NCI-H226 (cell line): ENCODE measurements at regions not wholly inside any gene's neighbourhood (a gene's known extent, or its start where the extent isn't known, plus 50 kb on each side); places are given as distances from the start of the nearest gene placed in this dataset.

Experiments
- DNase-seq: peaks from one replicate; pipeline ENCODE4 v3.0.0-alpha.2; 2015

- no peak for DNase-seq
Observed at GRCh38 chr18:31213641-31214040, 51.0 kb upstream of the DSC1 start.

GRCh38 chr18:31217038-31217849 lies 54.6 kb upstream of the DSC1 start:
- no peak for DNase-seq

- no peak for DNase-seq
Observed at GRCh38 chr18:31218671-31219383, 56.2 kb upstream of the DSC1 start.

GRCh38 chr18:31219395-31219794 lies 56.7 kb upstream of the DSC1 start:
- no peak for DNase-seq

GRCh38 chr18:31223371-31223770 lies 60.7 kb upstream of the DSC1 start:
- no peak for DNase-seq

- peak; percentile 72 for DNase-seq
Observed at GRCh38 chr18:31225668-31226067, 63.0 kb upstream of the DSC1 start.

GRCh38 chr18:31227497-31228229 lies 65.0 kb upstream of the DSC1 start:
- DNase-seq: peak; percentile 59

GRCh38 chr18:31229829-31230228 lies 67.2 kb upstream of the DSC1 start:
- no peak for DNase-seq

- DNase-seq: peak; percentile 57
Observed at GRCh38 chr18:31230495-31230894, 67.8 kb upstream of the DSC1 start.

GRCh38 chr18:31232013-31232412 lies 69.4 kb upstream of the DSC1 start:
- DNase-seq: no peak

GRCh38 chr18:31232775-31233424 lies 70.2 kb upstream of the DSC1 start:
- DNase-seq: no peak

GRCh38 chr18:31233621-31234275 lies 71.1 kb upstream of the DSC1 start:
- DNase-seq: no peak

GRCh38 chr18:31235856-31236255 lies 73.2 kb upstream of the DSC1 start:
- DNase-seq: no peak

- DNase-seq: no peak
Observed at GRCh38 chr18:31237142-31237541, 74.5 kb upstream of the DSC1 start.

GRCh38 chr18:31241425-31241824 lies 76.5 kb upstream of the DSG1 start:
- no peak for DNase-seq

GRCh38 chr18:31241900-31242409 lies 76.0 kb upstream of the DSG1 start:
- peak; percentile 70 for DNase-seq

- DNase-seq: no peak
Observed at GRCh38 chr18:31243740-31244512, 74.0 kb upstream of the DSG1 start.

- DNase-seq: no peak
Observed at GRCh38 chr18:31244771-31245394, 73.1 kb upstream of the DSG1 start.

GRCh38 chr18:31245820-31246219 lies 72.1 kb upstream of the DSG1 start:
- no peak for DNase-seq

GRCh38 chr18:31246460-31246859 lies 71.5 kb upstream of the DSG1 start:
- no peak for DNase-seq

- DNase-seq: peak; percentile 70
Observed at GRCh38 chr18:31247574-31248199, 70.3 kb upstream of the DSG1 start.
